ENCODE measurements at regions not wholly inside any gene's neighbourhood (a gene's known extent, or its start where the extent isn't known, plus 50 kb on each side); places are given as distances from the start of the nearest gene placed in this dataset.

- no peak for TF ChIP-seq CTCF (conservative IDR thresholded peaks at IDR 0.05; ENCODE audit: low read depth, low read length)
- no peak for TF ChIP-seq EZH2 (IDR thresholded peaks at IDR 0.05; ENCODE audit: borderline replicate concordance, low read depth, low read length, poor library complexity, severe bottlenecking)
- no peaks in the 10 kb centered on the region for H3K36me3 ChIP-seq (ENCODE audit: insufficient read depth, low read length, poor library complexity, severe bottlenecking)
- no peak for DNase-seq (ENCODE audit: low spot score)
- POLR2A ChIA-PET (ENCODE audit: low non-redundant PET) = no interaction called here
- intact Hi-C loops (cut with micrococcal nuclease; ENCODE audit: unreplicated experiment) = no loop called here
- CTCF ChIA-PET = no interaction called here
- H3K4me1 ChIP-seq (ENCODE audit: insufficient read depth, low read length, poor library complexity, severe bottlenecking) = no peaks in the 10 kb centered on the region
- no peak overlapping the region for H3K27ac ChIP-seq (ENCODE audit: low read depth, low read length, poor library complexity, severe bottlenecking)
- no TSS peak for BruUV-seq (replicated peaks)
- H3K4me3 ChIP-seq (ENCODE audit: low read depth, low read length, poor library complexity, severe bottlenecking) = no peak overlapping the region
- H3K27me3 ChIP-seq (replicated peaks; ENCODE audit: insufficient read depth, low read depth, low read length, poor library complexity) = no peaks in the 10 kb centered on the region
- H3K9me3 ChIP-seq (ENCODE audit: low read depth, low read length, poor library complexity, severe bottlenecking) = no peaks in the 10 kb centered on the region
These were observed 491.7 kb upstream of the AGTR1 start for GRCh38 chr3:148205977-148206376.

DNA sequence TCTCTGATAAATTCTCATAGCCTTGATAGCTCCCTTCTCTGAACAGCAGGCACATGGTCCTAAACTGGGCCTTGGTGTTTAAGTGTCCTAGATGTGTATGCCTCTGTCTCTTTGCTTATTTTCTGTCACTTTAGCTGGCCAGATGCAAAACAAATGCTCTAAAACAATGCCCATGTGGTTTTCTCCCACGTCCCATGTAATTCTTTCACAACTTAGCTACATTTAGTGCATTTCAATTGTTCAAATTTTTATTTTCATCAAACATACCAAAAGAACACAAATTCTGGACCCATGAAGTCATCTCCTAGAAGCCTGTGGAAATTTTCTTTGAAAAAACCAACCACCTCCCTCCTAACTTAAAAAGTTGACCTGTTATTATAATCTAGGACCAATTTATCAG lies 491.3 kb upstream of the AGTR1 start:
- no peaks in the 10 kb centered on the region for H3K9me3 ChIP-seq (ENCODE audit: low read depth, low read length, poor library complexity, severe bottlenecking)
- no TSS peak for BruUV-seq (replicated peaks)
- POLR2A ChIA-PET (ENCODE audit: low non-redundant PET) = no interaction called here
- no peak for TF ChIP-seq CTCF (conservative IDR thresholded peaks at IDR 0.05; ENCODE audit: low read depth, low read length)
- no peak for TF ChIP-seq EZH2 (IDR thresholded peaks at IDR 0.05; ENCODE audit: borderline replicate concordance, low read depth, low read length, poor library complexity, severe bottlenecking)
- H3K27ac ChIP-seq (ENCODE audit: low read depth, low read length, poor library complexity, severe bottlenecking) = no peak overlapping the region
- no peaks in the 10 kb centered on the region for H3K36me3 ChIP-seq (ENCODE audit: insufficient read depth, low read length, poor library complexity, severe bottlenecking)
- intact Hi-C loops (cut with micrococcal nuclease; ENCODE audit: unreplicated experiment) = no loop called here
- H3K4me1 ChIP-seq (ENCODE audit: insufficient read depth, low read length, poor library complexity, severe bottlenecking) = no peaks in the 10 kb centered on the region
- DNase-seq (ENCODE audit: low spot score) = no peak
- no peaks in the 10 kb centered on the region for H3K27me3 ChIP-seq (replicated peaks; ENCODE audit: insufficient read depth, low read depth, low read length, poor library complexity)
- H3K4me3 ChIP-seq (ENCODE audit: low read depth, low read length, poor library complexity, severe bottlenecking) = no peak overlapping the region
- CTCF ChIA-PET = no interaction called here

DNA sequence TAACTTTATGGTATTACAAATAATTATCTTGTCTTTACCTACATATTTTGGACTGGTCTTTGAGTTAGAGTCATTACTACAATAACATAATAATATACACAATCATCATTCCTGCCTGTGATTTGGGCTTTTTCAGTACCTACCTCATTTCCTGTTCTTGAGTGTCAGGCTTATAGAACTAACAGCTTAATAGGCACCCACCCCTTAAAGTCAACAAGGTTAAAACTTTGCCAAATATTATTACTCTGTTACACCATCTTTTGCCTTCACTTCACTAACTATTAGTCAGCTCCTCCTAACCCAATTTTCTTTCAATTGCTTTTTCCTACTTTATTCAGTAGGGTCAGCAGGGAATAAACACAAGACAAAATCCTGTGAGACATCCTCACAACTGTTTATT lies 488.7 kb upstream of the AGTR1 start:
- TF ChIP-seq CTCF (conservative IDR thresholded peaks at IDR 0.05; ENCODE audit: low read depth, low read length) = no peak
- TF ChIP-seq EZH2 (IDR thresholded peaks at IDR 0.05; ENCODE audit: borderline replicate concordance, low read depth, low read length, poor library complexity, severe bottlenecking) = no peak
- Histone ChIP-seq H3K4me3 (ENCODE audit: low read depth, low read length, poor library complexity, severe bottlenecking) (no peak overlapping the region), H3K9me3 (ENCODE audit: low read depth, low read length, poor library complexity, severe bottlenecking) (no peaks in the 10 kb centered on the region), H3K36me3 (ENCODE audit: insufficient read depth, low read length, poor library complexity, severe bottlenecking) (no peaks in the 10 kb centered on the region), H3K4me1 (ENCODE audit: insufficient read depth, low read length, poor library complexity, severe bottlenecking) (no peaks in the 10 kb centered on the region), H3K27me3 (replicated peaks; ENCODE audit: insufficient read depth, low read depth, low read length, poor library complexity) (no peaks in the 10 kb centered on the region), H3K27ac (ENCODE audit: low read depth, low read length, poor library complexity, severe bottlenecking) (no peak overlapping the region)
- POLR2A ChIA-PET (ENCODE audit: low non-redundant PET) = no interaction called here
- DNase-seq (ENCODE audit: low spot score) = peak; percentile 4
- CTCF ChIA-PET = no interaction called here
- BruUV-seq (replicated peaks) = no TSS peak
- intact Hi-C loops (cut with micrococcal nuclease; ENCODE audit: unreplicated experiment) = no loop called here

Measured in A673 (cell line).